GM12872 (cell line): ENCODE measurements at regions not wholly inside any gene's neighbourhood (a gene's known extent, or its start where the extent isn't known, plus 50 kb on each side); places are given as distances from the start of the nearest gene placed in this dataset.

Experiments
- TF ChIP-seq, protein P1 (sequence below): IDR thresholded peaks from 3 replicates; pipeline ENCODE4 v1.5.1; 2011; ENCODE audit warnings: low read depth, mild to moderate bottlenecking, low read length, moderate library complexity; ENCODE audit not compliant: insufficient read depth

DNA sequence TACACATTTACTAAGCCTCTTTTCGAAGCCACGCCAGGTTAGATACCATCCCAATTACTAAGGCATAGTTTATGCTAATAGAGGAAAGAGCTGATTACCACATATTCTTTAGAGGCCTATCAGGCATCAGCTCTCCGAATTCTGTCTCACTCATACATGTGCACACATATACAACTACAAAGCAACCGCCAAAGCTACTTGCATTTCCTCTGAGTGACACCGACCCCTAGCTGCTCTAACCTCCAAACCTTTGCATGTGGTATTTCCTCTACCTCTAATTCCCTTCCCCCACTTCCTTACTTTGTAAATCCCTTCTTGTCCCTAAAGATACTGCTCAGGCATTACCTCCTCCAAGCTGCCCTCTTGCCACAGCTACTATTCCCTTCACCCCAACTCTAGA, 107.2 kb downstream of the DUSP6 start:
- TF ChIP-seq, protein P1, sequence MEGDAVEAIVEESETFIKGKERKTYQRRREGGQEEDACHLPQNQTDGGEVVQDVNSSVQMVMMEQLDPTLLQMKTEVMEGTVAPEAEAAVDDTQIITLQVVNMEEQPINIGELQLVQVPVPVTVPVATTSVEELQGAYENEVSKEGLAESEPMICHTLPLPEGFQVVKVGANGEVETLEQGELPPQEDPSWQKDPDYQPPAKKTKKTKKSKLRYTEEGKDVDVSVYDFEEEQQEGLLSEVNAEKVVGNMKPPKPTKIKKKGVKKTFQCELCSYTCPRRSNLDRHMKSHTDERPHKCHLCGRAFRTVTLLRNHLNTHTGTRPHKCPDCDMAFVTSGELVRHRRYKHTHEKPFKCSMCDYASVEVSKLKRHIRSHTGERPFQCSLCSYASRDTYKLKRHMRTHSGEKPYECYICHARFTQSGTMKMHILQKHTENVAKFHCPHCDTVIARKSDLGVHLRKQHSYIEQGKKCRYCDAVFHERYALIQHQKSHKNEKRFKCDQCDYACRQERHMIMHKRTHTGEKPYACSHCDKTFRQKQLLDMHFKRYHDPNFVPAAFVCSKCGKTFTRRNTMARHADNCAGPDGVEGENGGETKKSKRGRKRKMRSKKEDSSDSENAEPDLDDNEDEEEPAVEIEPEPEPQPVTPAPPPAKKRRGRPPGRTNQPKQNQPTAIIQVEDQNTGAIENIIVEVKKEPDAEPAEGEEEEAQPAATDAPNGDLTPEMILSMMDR = no peak

DNA sequence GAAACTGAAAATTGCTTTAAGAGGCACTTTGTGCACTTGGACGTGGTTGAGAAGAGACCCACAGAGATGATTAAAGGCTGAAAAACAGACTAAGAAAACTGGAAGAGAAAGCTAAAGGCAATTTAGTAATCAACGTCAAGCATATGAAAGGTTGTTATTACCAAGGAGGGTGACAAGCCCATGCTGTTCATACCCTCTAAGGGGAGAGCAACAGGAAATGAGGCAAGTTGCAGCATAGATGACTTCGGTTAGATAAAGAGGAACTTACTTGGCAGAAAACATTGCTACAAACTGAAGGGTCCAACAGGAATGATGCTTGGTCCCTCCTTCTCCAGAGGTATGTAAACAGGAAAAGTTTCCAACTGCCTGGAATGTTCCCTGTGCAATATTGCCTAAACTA, 107.8 kb downstream of the DUSP6 start:
- TF ChIP-seq, protein P1 = no peak

DNA sequence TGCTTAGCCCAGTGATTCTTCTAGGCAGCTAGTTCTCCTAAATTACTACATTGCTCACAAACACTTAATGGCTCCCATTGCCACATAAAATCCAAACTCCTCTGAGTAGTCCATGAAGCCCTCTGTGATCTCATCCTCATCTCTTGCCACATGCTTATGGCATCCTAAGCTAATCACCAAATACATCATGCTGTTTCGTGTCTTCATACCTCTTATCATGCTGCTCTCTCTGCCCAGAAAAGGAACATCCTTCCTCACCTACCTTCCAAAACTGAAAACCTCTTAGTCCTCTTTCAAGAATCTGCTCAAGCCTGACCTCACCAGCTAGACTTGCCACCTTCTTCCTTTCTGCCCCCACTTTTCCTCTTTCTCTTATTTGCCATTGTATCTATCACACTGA, 108.5 kb downstream of the DUSP6 start:
- TF ChIP-seq, protein P1 = no peak

DNA sequence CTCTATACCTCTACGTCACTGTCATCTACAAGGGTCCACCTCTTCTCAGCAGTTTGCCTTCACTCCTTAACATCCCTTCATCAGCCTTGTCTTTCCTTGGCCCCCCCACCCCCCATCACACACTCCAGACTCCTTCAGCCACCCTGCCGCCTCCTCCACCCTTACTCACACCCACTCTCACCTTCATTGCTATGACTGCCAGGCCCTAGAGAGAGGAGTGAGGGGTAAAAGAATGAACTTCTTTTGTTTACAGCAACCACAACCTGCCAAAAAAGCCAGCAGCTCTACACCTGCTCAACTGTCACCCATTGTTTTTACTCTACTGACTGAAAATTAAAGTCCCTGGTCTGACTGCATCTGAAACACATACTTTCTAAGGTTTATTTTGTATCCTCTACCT, 112.8 kb downstream of the DUSP6 start:
- TF ChIP-seq, protein P1 = no peak

DNA sequence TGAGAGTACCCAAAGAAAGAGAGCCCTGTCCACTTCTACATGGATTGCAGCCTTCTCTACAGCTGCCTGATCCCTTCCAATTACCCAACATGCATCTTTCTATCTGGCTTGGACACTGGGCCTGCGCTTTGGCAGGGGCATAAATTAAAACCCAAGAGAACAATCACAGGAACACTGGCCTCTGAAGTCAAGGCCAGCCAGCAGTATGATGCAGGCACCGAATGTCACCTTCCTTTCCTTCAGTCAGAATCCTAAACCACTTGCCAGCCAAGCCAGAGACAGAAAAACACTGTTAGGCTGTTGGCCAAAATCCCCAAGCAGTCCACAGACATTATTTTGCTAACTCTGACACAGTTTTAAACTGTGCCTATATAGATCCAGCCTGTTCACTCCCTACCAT, 113.7 kb downstream of the DUSP6 start:
- TF ChIP-seq, protein P1 = no peak

DNA sequence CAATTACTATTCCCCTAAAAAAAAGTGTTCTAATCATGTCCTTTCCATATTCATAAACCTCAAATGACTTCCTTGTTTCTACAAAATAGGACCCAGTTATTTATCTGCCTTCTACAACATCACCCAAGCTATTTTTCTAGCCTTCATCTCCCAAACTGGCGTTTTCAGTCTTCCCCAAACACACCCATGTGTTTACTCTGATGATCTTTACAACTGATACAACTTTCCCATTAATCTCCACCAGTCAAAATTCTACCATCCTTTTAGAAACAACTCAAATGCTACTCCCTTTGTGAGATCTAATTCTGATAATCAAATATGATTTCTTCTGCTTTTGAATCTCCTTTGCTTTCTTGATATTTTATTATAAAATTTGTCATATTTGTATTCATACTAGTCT, 114.5 kb downstream of the DUSP6 start:
- TF ChIP-seq, protein P1 = no peak

DNA sequence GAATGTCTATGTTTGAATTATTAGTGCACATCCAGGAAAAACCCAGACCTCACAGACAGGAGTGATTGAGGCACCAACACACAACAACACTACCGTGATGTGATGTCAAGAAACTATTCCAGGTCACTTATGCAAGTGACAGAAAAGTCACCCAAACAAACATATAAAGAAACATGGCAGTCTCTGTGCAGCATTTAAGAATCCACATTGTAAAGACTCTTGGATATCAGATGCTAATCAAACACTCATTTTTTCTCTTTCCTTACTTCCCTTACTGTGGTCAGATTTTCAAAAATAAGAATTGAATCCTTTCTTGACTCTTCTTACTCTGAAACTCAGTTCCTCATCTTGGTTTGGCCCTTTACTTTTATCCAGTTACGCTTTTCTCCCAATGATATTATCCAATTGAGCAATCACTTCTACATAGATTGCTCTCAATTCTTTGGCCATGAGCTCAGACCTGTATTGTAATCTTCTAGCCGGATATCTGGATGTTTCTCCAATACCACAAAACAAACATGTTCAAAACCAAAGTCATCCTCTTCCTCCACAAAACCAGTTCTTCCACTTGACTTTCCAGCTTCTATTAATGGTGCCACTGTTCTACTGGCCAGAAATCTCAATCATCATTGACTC, 115.4 kb downstream of the DUSP6 start:
- TF ChIP-seq, protein P1 = no peak
